H9 (cell line): ENCODE measurements at regions not wholly inside any gene's neighbourhood (a gene's known extent, or its start where the extent isn't known, plus 50 kb on each side); places are given as distances from the start of the nearest gene placed in this dataset.

Experiments
- DNase-seq: peaks from one replicate; pipeline ENCODE4 v3.0.0-alpha.2; 2017
- H2AFZ ChIP-seq: one replicate; pipeline ENCODE4 v1.6.1; 2013; ENCODE audit warnings: mild to moderate bottlenecking, low read length, control low read depth, moderate library complexity
- H2AK5ac ChIP-seq: 2 replicates; pipeline ENCODE4 v1.6.1; 2013; ENCODE audit warnings: low read length, control low read depth, mixed read lengths; ENCODE audit not compliant: insufficient read length
- H2BK120ac ChIP-seq: one replicate; pipeline ENCODE4 v1.6.1; 2013; ENCODE audit warnings: low read depth, mild to moderate bottlenecking, low read length, control low read depth, inconsistent platforms; ENCODE audit not compliant: poor library complexity, severe bottlenecking
- H2BK12ac ChIP-seq: 2 replicates; pipeline ENCODE4 v1.6.1; 2013; ENCODE audit warnings: low read length, control low read depth, mixed read lengths, low read depth; ENCODE audit not compliant: insufficient read length
- H2BK15ac ChIP-seq: 2 replicates; pipeline ENCODE4 v1.6.1; 2013; ENCODE audit warnings: low read depth, low read length, control low read depth
- H2BK20ac ChIP-seq: one replicate; pipeline ENCODE4 v1.6.1; 2013; ENCODE audit warnings: low read depth, mild to moderate bottlenecking, low read length, control low read depth, inconsistent platforms; ENCODE audit not compliant: poor library complexity, severe bottlenecking
- H2BK5ac ChIP-seq: 2 replicates; pipeline ENCODE4 v1.6.1; 2013; ENCODE audit warnings: low read length, control low read depth, mixed read lengths; ENCODE audit not compliant: insufficient read length
- H3K14ac ChIP-seq: 2 replicates; pipeline ENCODE4 v1.6.1; 2013; ENCODE audit warnings: low read length, control low read depth; ENCODE audit not compliant: insufficient read depth
- H3K18ac ChIP-seq: 2 replicates; pipeline ENCODE4 v1.6.1; 2013; ENCODE audit warnings: low read depth, mild to moderate bottlenecking, mixed read lengths, low read length, control low read depth; ENCODE audit not compliant: insufficient read length
- H3K23ac ChIP-seq: 2 replicates; pipeline ENCODE4 v1.6.1; 2013; ENCODE audit warnings: low read length, control low read depth, mixed read lengths, low read depth; ENCODE audit not compliant: insufficient read length
- H3K23me2 ChIP-seq: 2 replicates; pipeline ENCODE4 v1.6.1; 2013; ENCODE audit warnings: low read depth, mild to moderate bottlenecking, mixed read lengths, low read length, control low read depth; ENCODE audit not compliant: insufficient read length, poor library complexity, severe bottlenecking
- H3K27ac ChIP-seq: 2 replicates; pipeline ENCODE4 v1.5.1; 2013; ENCODE audit warnings: low read length, control low read depth, mixed read lengths, low read depth; ENCODE audit not compliant: insufficient read length
- H3K27me3 ChIP-seq: 2 replicates; pipeline ENCODE4 v1.6.1; 2013; ENCODE audit warnings: low read length, control low read depth, inconsistent platforms; ENCODE audit not compliant: insufficient read depth
- H3K4ac ChIP-seq: 2 replicates; pipeline ENCODE4 v1.6.1; 2013; ENCODE audit warnings: low read depth, mild to moderate bottlenecking, control low read depth, inconsistent platforms, low read length, moderate library complexity
- H3K4me1 ChIP-seq: 2 replicates; pipeline ENCODE4 v1.6.1; 2013; ENCODE audit warnings: low read length, control low read depth, inconsistent platforms; ENCODE audit not compliant: insufficient read depth
- H3K4me2 ChIP-seq: 2 replicates; pipeline ENCODE4 v1.6.1; 2013; ENCODE audit warnings: low read length, control low read depth, mixed read lengths; ENCODE audit not compliant: insufficient read length, insufficient read depth
- H3K56ac ChIP-seq: 2 replicates; pipeline ENCODE4 v1.6.1; 2013; ENCODE audit warnings: low read depth, mild to moderate bottlenecking, mixed read lengths, low read length, control low read depth; ENCODE audit not compliant: insufficient read length
- H3K79me1 ChIP-seq: 2 replicates; pipeline ENCODE4 v1.6.1; 2013; ENCODE audit warnings: low read depth, mild to moderate bottlenecking, moderate library complexity, low read length, control low read depth, inconsistent platforms; ENCODE audit not compliant: insufficient read depth, poor library complexity, severe bottlenecking
- H3K79me2 ChIP-seq: 2 replicates; pipeline ENCODE4 v1.6.1; 2013; ENCODE audit warnings: low read length, control low read depth, inconsistent platforms; ENCODE audit not compliant: insufficient read depth
- H3K9ac ChIP-seq: 2 replicates; pipeline ENCODE4 v1.6.1; 2013; ENCODE audit warnings: low read length, control low read depth, mixed read lengths; ENCODE audit not compliant: insufficient read length; ENCODE audit errors: extremely low read depth
- H3K9me3 ChIP-seq: one replicate; pipeline ENCODE4 v1.6.1; 2013; ENCODE audit warnings: low read depth, low read length, inconsistent platforms; ENCODE audit not compliant: control insufficient read depth
- H3T11ph ChIP-seq: one replicate; pipeline ENCODE4 v1.6.1; 2013; ENCODE audit warnings: mild to moderate bottlenecking, low read length, control low read depth, inconsistent platforms
- H4K20me1 ChIP-seq: one replicate; pipeline ENCODE4 v1.6.1; 2013; ENCODE audit not compliant: control insufficient read depth, insufficient read length, insufficient read depth
- H4K5ac ChIP-seq: 2 replicates; pipeline ENCODE4 v1.6.1; 2013; ENCODE audit warnings: low read depth, mild to moderate bottlenecking, mixed read lengths, low read length, control low read depth; ENCODE audit not compliant: insufficient read length
- H4K8ac ChIP-seq: replicated peaks from 2 replicates; pipeline ENCODE4 v1.6.1; 2013; ENCODE audit warnings: low read length, control low read depth, mixed read lengths, low read depth; ENCODE audit not compliant: insufficient read length
- H4K91ac ChIP-seq: 2 replicates; pipeline ENCODE4 v1.6.1; 2013; ENCODE audit warnings: low read depth, mild to moderate bottlenecking, moderate library complexity, mixed read lengths, low read length, control low read depth; ENCODE audit not compliant: insufficient read length
- H3K27ac Mint-ChIP-seq, 3 experiments: 2 replicates in 2 of 3; 3 replicates in 1 of 3; pipeline ENCODE4 v1.8.0; 2020 to 2021; ENCODE audit warnings: mixed read lengths in 3 of 3, mild to moderate bottlenecking in 1 of 3, moderate library complexity in 1 of 3
- H3K27me3 Mint-ChIP-seq: 2 replicates; pipeline ENCODE4 v1.8.0; 2021; ENCODE audit warnings: low read depth, mild to moderate bottlenecking, moderate library complexity, mixed read lengths
- H3K36me3 Mint-ChIP-seq, 3 experiments: 2 replicates in 2 of 3; 3 replicates in 1 of 3; pipeline ENCODE4 v1.8.0; 2020 to 2021; ENCODE audit warnings: low read depth in 3 of 3, mixed read lengths in 3 of 3; ENCODE audit not compliant: insufficient read depth in 1 of 3
- H3K4me1 Mint-ChIP-seq, 2 experiments: 2 replicates each; pipeline ENCODE4 v1.8.0; 2020; ENCODE audit warnings: mixed read lengths in 2 of 2
- H3K4me3 Mint-ChIP-seq, 2 experiments: 2 replicates in 1 of 2; 3 replicates in 1 of 2; pipeline ENCODE4 v1.8.0; 2020 to 2021; ENCODE audit warnings: mild to moderate bottlenecking in 2 of 2, mixed read lengths in 2 of 2, moderate library complexity in 1 of 2
- H3K9me3 Mint-ChIP-seq, 2 experiments: 2 replicates in 1 of 2; 3 replicates in 1 of 2; pipeline ENCODE4 v1.8.0; 2020; ENCODE audit warnings: mild to moderate bottlenecking in 2 of 2, mixed read lengths in 2 of 2, moderate library complexity in 1 of 2
- WGBS: extraction: QIAGEN DNeasy Blood & Tissue Kit; methylation state at CpG from one replicate; pipeline ENCODE4 v1.1.7; 2013; ENCODE audit warnings: missing lambda C conversion rate, low lambda C conversion rate, mixed read lengths; ENCODE audit not compliant: insufficient read length; ENCODE audit errors: extremely low coverage; 5-methylcytosine and 5-hydroxymethylcytosine counted together
- TF ChIP-seq, protein P1 (sequence below): fragments of 200-600 bp; sonication (generic); conservative IDR thresholded peaks from 3 replicates; pipeline ENCODE4 v1.8.0; 2021; ENCODE audit warnings: antibody characterized with exemption, mild to moderate bottlenecking

DNA sequence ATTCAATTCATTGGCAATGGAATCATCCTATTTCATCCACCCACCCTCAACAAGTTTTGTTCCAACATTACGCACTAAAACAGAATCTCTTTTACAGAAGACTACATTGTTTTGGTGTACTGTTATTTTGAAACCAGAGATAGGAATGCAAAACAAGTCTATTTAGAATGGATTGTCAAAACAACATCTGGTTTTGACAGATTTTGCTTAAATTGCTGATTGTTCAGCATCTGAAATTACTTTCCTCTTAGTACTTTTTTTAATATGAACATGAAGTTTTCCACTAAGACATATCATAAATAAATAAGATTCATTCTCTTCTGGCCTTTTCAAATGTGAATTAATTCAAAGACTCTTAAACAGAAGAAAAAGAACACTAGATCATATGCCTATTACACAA is 323.9 kb upstream of the TFPI start:
- no peaks in the 10 kb centered on the region for H3K9me3 Mint-ChIP-seq
- no peak overlapping the region; a peak in 1 of 7 replicates for H3K27ac Mint-ChIP-seq
- H4K91ac ChIP-seq: no peak overlapping the region
- H3K27me3 ChIP-seq: no peaks in the 10 kb centered on the region
- H2BK120ac ChIP-seq: no peak overlapping the region
- no peak overlapping the region for H3K4me2 ChIP-seq
- no peaks in the 10 kb centered on the region for H3K27me3 Mint-ChIP-seq
- H2BK5ac ChIP-seq: no peak overlapping the region
- no peak overlapping the region for H3K27ac ChIP-seq
- H3K4me1 ChIP-seq: no peaks in the 10 kb centered on the region
- no peak for DNase-seq
- H3K23me2 ChIP-seq: no peaks in the 10 kb centered on the region
- TF ChIP-seq, protein P1, sequence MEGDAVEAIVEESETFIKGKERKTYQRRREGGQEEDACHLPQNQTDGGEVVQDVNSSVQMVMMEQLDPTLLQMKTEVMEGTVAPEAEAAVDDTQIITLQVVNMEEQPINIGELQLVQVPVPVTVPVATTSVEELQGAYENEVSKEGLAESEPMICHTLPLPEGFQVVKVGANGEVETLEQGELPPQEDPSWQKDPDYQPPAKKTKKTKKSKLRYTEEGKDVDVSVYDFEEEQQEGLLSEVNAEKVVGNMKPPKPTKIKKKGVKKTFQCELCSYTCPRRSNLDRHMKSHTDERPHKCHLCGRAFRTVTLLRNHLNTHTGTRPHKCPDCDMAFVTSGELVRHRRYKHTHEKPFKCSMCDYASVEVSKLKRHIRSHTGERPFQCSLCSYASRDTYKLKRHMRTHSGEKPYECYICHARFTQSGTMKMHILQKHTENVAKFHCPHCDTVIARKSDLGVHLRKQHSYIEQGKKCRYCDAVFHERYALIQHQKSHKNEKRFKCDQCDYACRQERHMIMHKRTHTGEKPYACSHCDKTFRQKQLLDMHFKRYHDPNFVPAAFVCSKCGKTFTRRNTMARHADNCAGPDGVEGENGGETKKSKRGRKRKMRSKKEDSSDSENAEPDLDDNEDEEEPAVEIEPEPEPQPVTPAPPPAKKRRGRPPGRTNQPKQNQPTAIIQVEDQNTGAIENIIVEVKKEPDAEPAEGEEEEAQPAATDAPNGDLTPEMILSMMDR: no peak
- H3K18ac ChIP-seq: no peak overlapping the region
- no peak overlapping the region for H2AFZ ChIP-seq
- H4K8ac ChIP-seq: no peak overlapping the region
- H3K36me3 Mint-ChIP-seq: no peaks in the 10 kb centered on the region
- H2AK5ac ChIP-seq: no peak overlapping the region
- no peak overlapping the region for H3K56ac ChIP-seq
- no peak overlapping the region for H3K9ac ChIP-seq
- no peaks in the 10 kb centered on the region for H3K79me1 ChIP-seq
- H2BK20ac ChIP-seq: no peak overlapping the region
- H3K14ac ChIP-seq: no peak overlapping the region
- no peaks in the 10 kb centered on the region for H4K20me1 ChIP-seq
- H3K4ac ChIP-seq: no peak overlapping the region
- no peak overlapping the region for H2BK15ac ChIP-seq
- no peaks in the 10 kb centered on the region for H3K79me2 ChIP-seq
- H2BK12ac ChIP-seq: no peak overlapping the region
- WGBS: no CpG with 5 or more reads among the region's 1 CpG
- no peak overlapping the region for H4K5ac ChIP-seq
- no peak overlapping the region for H3K23ac ChIP-seq
- H3K4me3 Mint-ChIP-seq: no peak overlapping the region
- no peaks in the 10 kb centered on the region for H3K9me3 ChIP-seq
- H3T11ph ChIP-seq: no peak overlapping the region
- peaks cover 19 to 25% of the 10 kb centered on the region in 2 experiments for H3K4me1 Mint-ChIP-seq
